ENCODE measurements at regions not wholly inside any gene's neighbourhood (a gene's known extent, or its start where the extent isn't known, plus 50 kb on each side); places are given as distances from the start of the nearest gene placed in this dataset.
"Not testable (repeated sequence)": the region's sequence is repeated elsewhere in the genome, so short reads cannot be mapped to it uniquely, and the experiment has no call there.

DNA sequence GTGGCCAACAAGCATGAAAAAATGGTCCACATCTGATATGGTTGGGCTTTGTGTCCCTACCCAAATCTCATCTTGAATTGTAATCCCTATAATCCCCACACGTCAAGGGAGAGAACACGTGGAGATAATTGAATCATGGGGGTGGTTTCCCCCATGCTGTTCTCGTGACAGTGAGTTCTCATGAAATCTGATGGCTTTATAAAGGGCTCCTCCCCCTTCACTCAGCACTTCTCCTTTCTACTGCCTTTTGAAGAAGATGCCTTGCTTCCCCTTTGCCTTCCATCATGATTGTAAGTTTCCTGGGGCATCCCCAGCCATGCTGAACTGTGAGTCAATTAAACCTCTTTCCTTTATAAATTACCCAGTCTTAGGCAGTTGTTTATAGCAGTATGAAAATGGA is 304.6 kb downstream of the RPAP3 start:
- not testable (repeated sequence) for TF ChIP-seq CTCF, POLR2A (IDR thresholded peaks at IDR 0.05)
